ENCODE measurements at regions not wholly inside any gene's neighbourhood (a gene's known extent, or its start where the extent isn't known, plus 50 kb on each side); places are given as distances from the start of the nearest gene placed in this dataset.

DNA sequence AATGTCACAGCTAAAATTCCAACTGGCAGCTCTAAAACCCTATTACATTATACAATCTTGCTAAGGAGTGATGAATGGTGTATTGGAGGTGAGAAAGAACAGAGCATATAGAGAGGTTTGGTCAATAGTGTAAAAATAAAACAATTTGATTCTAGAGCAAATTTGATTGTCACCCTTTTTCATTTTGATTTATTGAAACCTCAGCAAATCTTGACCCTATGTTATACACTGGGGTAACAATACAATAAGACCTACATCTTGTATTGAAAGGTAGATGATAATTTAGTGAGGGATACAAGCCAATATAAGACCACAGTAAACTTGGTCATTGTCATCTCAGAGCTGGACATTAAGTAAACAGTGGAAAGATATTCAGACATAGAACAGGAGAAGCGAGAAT, 671.9 kb downstream of the IRS1 start (continued):
- TF ChIP-seq STAT1 (IDR thresholded peaks at IDR 0.05; ENCODE audit: unreplicated experiment), result no peak
- TF ChIP-seq, protein P1, sequence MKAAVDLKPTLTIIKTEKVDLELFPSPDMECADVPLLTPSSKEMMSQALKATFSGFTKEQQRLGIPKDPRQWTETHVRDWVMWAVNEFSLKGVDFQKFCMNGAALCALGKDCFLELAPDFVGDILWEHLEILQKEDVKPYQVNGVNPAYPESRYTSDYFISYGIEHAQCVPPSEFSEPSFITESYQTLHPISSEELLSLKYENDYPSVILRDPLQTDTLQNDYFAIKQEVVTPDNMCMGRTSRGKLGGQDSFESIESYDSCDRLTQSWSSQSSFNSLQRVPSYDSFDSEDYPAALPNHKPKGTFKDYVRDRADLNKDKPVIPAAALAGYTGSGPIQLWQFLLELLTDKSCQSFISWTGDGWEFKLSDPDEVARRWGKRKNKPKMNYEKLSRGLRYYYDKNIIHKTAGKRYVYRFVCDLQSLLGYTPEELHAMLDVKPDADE (IDR thresholded peaks at IDR 0.05), result no peak
- TF ChIP-seq, protein P2, sequence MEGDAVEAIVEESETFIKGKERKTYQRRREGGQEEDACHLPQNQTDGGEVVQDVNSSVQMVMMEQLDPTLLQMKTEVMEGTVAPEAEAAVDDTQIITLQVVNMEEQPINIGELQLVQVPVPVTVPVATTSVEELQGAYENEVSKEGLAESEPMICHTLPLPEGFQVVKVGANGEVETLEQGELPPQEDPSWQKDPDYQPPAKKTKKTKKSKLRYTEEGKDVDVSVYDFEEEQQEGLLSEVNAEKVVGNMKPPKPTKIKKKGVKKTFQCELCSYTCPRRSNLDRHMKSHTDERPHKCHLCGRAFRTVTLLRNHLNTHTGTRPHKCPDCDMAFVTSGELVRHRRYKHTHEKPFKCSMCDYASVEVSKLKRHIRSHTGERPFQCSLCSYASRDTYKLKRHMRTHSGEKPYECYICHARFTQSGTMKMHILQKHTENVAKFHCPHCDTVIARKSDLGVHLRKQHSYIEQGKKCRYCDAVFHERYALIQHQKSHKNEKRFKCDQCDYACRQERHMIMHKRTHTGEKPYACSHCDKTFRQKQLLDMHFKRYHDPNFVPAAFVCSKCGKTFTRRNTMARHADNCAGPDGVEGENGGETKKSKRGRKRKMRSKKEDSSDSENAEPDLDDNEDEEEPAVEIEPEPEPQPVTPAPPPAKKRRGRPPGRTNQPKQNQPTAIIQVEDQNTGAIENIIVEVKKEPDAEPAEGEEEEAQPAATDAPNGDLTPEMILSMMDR (conservative IDR thresholded peaks at IDR 0.05; ENCODE audit: low read depth in 2 of 2), result no peak
- TF ChIP-seq EZH2phosphoT487 (IDR thresholded peaks at IDR 0.05; ENCODE audit: unreplicated experiment), result no peak

GRCh38 chr2:226126104-226126503, 673.5 kb downstream of the IRS1 start:
- Histone ChIP-seq H3F3A (replicated peaks; ENCODE audit: low read depth) (no peaks in the 10 kb centered on the region), H3K4me3 (no peak overlapping the region), H4K20me1 (replicated peaks; ENCODE audit: insufficient read depth) (no peaks in the 10 kb centered on the region), H2AFZ (no peak overlapping the region), H3K79me2 (replicated peaks; ENCODE audit: insufficient read depth) (no peaks in the 10 kb centered on the region), H3K36me3 (ENCODE audit: insufficient read depth) (no peaks in the 10 kb centered on the region), H3K27ac (ENCODE audit: low read depth) (no peak overlapping the region), H3K4me2 (no peak overlapping the region), H3K4me1 (ENCODE audit: insufficient read depth) (no peaks in the 10 kb centered on the region; the same call in 1 of the 2 replicates), H3K27me3 (ENCODE audit: insufficient read depth) (no peaks in the 10 kb centered on the region), H3K9me2 (ENCODE audit: insufficient read depth) (no peaks in the 10 kb centered on the region)
- no peak for DNase-seq (ENCODE audit: low spot score)
- no peak overlapping the region for H3K4me3 Mint-ChIP-seq
- no peak overlapping the region for H3K27ac Mint-ChIP-seq
- no peaks in the 10 kb centered on the region for H3K27me3 Mint-ChIP-seq (ENCODE audit: insufficient read depth, low read depth, poor library complexity)
- peaks cover 17% of the 10 kb centered on the region for H3K4me1 Mint-ChIP-seq
- H3K36me3 Mint-ChIP-seq (ENCODE audit: low read depth), result peaks cover 7% of the 10 kb centered on the region; the same call in 2 of the 3 replicates
- peaks cover 3% of the 10 kb centered on the region for H3K9me3 Mint-ChIP-seq
- no peak for ATAC-seq
- no peak for TF ChIP-seq ZNF331 (CRISPR knock-in tag; IDR thresholded peaks at IDR 0.05; ENCODE audit: low read depth)
- TF ChIP-seq, protein P3, sequence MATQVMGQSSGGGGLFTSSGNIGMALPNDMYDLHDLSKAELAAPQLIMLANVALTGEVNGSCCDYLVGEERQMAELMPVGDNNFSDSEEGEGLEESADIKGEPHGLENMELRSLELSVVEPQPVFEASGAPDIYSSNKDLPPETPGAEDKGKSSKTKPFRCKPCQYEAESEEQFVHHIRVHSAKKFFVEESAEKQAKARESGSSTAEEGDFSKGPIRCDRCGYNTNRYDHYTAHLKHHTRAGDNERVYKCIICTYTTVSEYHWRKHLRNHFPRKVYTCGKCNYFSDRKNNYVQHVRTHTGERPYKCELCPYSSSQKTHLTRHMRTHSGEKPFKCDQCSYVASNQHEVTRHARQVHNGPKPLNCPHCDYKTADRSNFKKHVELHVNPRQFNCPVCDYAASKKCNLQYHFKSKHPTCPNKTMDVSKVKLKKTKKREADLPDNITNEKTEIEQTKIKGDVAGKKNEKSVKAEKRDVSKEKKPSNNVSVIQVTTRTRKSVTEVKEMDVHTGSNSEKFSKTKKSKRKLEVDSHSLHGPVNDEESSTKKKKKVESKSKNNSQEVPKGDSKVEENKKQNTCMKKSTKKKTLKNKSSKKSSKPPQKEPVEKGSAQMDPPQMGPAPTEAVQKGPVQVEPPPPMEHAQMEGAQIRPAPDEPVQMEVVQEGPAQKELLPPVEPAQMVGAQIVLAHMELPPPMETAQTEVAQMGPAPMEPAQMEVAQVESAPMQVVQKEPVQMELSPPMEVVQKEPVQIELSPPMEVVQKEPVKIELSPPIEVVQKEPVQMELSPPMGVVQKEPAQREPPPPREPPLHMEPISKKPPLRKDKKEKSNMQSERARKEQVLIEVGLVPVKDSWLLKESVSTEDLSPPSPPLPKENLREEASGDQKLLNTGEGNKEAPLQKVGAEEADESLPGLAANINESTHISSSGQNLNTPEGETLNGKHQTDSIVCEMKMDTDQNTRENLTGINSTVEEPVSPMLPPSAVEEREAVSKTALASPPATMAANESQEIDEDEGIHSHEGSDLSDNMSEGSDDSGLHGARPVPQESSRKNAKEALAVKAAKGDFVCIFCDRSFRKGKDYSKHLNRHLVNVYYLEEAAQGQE (IDR thresholded peaks at IDR 0.05; ENCODE audit: unreplicated experiment), result no peak
- no peak for TF ChIP-seq ZNF114 (CRISPR knock-in tag; IDR thresholded peaks at IDR 0.05)
- TF ChIP-seq, protein P1 (IDR thresholded peaks at IDR 0.05), result no peak
- TF ChIP-seq EZH2phosphoT487 (IDR thresholded peaks at IDR 0.05; ENCODE audit: unreplicated experiment), result no peak
- no peak for TF ChIP-seq POLR2AphosphoS5 (IDR thresholded peaks at IDR 0.05; ENCODE audit: low read depth)
- TF ChIP-seq, protein P2 (conservative IDR thresholded peaks at IDR 0.05; ENCODE audit: low read depth in 2 of 2), result no peak
- no peak for TF ChIP-seq NANOG (IDR thresholded peaks at IDR 0.05; ENCODE audit: borderline replicate concordance)
- TF ChIP-seq JUNB (IDR thresholded peaks at IDR 0.05; ENCODE audit: unreplicated experiment), result no peak
- no peak for TF ChIP-seq EZH2 (IDR thresholded peaks at IDR 0.05; ENCODE audit: low read depth, unreplicated experiment)
- TF ChIP-seq STAT1 (IDR thresholded peaks at IDR 0.05; ENCODE audit: unreplicated experiment), result no peak
